HPDE6-E6E7 (cell line): ENCODE measurements at regions not wholly inside any gene's neighbourhood (a gene's known extent, or its start where the extent isn't known, plus 50 kb on each side); places are given as distances from the start of the nearest gene placed in this dataset.

ENCODE experiments used
- DNase-seq: peaks from one replicate; pipeline ENCODE4 v3.0.0; 2011; ENCODE audit warnings: missing footprints; ENCODE audit errors: extremely low spot score

DNA sequence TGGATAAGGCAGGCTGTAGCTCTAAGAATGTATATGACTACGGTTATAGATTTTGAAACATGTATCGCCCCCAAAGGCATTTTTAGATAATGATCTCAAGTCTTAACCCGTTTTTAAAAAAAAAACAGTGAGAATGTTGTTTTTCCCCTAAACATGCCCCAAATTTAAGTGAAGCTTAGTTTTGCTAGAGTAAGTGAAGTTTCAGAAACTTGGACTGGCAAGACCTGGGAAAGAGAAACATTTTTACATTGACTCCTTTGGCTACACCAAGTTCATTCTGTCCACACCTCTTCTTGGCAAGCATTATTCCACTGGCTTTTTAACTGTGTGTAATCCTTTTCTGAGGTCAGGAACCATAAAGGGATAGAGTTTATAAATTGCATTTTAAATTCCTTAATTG is 216.7 kb upstream of the CELF2 start:
- no peak for DNase-seq

DNA sequence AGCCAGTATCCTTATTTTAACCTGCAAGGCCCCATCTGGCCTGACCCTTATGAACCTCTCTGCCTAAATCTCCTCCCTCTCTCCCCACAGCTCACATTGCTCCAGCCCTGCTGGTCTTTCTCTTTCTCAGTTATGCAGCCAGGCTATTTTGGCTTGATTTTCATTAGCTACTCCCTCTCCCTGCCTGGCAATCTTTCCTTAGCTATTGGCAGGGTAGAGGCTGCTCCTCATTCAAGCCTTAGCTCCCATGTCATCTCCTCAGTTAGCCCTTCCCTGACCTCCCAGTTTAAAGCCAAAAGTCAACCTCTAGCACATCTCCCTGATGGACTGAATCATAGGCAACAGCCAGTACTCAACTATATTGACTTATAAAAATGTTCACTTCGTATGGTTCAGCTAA is 214.4 kb upstream of the CELF2 start:
- no peak for DNase-seq

DNA sequence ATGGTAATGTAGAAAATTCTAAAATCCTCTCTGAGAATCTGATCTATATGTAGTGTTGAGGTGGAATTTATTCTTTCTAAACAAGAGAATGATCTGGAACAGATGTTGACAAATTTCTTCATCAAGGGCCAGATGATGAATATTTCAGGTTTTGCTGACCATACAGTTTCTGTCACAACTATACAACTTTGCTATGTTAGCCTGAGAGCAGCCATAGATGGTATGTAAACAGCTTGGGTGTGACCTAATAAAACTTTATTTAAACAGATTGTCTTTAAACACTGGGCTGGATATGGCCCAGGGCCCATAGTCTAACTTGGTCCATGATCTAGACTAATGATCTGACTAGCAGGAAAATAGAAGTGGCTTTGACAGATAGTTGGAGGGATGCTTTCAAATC is 213.6 kb upstream of the CELF2 start:
- no peak for DNase-seq

DNA sequence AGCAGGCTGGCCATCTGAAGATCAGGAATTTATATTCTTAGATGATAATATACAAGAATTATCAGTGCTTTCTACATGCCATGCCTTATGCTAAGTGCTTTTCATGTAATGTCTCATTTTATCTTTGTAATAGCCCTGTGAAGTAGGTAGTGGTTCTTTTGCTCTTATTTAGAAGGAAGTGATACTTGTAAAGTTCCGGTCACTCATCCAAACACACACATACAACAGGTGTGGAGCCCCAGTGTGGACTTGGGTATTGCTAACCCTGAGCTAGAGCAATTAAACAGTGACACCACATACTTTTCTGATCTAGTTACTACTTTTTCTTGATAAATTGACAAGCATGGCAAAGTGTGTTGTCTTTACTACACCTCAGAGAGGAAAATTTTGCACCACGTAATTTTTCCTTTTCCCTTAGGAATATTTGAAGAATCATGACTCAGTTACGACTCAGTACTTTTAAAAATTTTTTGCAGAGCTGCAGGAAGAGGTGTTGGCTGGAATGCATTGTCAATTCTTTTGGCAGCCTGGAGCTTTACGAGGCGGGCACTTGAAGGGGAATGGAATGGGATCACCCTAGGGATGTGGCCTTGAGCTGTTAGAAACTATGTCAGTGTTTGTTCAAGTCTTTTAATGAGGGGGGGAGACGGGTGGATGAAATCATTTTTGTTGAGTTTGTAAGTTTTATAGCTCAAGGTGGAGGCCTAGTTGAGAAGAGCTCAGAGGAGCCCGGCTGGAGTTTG is 212.5 kb upstream of the CELF2 start:
- no peak for DNase-seq

DNA sequence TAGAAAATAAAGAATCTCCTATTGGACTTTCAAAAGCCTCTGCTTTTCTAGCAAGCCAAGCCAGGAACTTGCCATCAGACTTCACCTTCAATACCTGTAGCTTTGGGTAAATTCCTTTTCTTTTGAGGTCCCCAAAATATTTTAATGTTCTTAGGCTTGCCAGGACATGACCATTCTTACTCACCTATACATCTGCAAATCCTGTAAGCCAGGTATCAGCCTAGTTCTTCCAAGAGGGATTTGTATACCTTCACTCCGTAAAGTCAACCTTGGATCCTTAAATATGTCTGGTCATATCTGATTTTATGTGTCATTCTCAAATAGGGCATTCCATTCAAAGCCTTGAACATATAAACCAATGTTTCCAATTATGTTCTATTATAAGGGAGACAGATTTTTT is 210.6 kb upstream of the CELF2 start:
- DNase-seq = no peak

DNA sequence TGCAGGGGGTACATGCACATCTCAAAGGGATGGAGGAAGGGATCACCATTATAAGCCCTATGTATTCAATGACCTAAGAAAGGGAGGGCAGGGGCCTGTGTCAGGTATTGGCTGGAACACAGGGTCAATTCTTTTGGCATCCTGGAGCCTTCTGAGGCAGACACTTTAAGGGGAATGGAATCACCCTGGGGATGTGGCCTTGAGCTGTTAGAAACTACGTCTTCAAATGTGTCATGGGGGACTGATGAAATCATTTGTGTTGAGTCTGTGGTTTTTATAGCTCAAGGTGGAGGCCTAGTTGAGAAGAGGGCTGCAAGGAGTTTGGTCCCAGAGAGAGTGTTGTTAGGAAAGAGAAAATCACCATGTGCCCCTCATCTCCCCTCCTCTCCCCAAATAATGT is 206.1 kb upstream of the CELF2 start:
- DNase-seq = no peak

DNA sequence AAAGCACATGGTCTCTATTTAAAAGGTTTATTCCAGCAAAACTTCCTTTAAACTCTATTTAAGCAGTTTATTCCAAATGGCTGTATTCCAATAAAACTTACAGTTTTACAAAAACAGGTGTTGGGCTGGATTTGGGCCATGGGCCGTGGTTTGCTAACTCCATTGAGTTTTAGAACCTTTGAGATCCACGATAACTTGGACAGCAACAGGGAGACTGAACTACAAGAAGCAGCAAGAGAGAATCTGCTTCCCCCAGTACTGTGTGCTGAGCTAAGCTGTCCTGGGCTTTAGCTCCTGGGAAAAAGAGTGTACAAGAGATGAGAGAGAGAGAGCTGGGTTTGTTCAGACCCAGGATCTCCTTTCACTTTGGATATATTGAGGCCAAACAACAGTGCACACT is 204.0 kb upstream of the CELF2 start:
- DNase-seq = no peak

DNA sequence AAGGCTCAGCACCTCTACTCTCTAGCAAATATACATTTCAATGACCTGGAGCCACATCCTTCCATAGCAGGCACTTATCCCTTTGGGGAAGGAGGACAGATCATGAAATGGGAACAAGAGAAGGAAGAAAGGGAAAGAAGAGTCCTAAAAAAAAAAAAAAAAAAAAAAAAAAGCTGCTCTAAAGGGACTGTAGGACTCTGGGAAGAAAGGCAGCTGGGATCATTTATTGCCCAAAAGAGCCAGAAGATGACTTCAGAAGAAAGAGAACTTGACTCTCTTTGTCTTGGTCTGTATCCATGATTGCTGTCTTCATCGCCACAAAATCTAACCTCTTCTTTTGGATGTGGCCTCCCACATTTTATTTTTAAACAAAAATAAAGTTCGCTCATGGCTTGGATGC is 203.6 kb upstream of the CELF2 start:
- no peak for DNase-seq

DNA sequence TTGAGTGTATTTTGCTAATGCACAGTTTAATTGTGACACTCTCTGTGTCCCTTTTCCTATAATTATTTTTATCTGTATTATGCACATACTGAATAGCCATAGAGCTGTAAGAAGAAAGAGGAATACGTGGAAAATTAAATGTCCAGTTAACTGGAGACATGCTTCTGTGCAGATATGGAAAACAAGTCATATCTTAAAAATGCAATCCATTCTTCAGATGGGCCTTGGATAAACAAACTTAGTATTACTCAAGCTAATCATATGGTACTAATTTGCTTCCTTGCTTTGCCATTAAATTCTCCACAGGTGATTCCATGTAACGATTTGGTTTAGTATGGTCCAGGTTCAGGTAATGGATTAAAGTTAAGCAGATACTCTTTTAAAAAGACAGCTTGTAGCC is 201.2 kb upstream of the CELF2 start:
- no peak for DNase-seq

DNA sequence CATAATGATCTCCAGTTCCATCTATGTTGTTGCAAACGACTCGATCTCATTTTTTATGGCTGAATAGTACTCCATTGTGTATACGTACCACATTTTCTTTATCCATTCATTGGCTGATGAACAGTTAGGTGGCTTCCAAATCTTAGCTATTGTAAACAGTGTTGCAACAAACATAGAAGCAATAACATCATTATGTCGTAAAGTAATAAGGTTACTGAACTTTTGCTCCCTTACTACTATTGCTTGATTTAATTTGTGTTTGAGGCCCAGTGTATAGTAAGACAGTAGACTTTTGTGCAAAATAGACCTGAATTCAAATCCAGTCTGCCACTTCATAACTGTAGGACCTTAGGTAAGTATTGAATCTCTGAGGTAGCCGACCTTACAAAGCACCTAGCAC is 200.1 kb upstream of the CELF2 start:
- DNase-seq = no peak

DNA sequence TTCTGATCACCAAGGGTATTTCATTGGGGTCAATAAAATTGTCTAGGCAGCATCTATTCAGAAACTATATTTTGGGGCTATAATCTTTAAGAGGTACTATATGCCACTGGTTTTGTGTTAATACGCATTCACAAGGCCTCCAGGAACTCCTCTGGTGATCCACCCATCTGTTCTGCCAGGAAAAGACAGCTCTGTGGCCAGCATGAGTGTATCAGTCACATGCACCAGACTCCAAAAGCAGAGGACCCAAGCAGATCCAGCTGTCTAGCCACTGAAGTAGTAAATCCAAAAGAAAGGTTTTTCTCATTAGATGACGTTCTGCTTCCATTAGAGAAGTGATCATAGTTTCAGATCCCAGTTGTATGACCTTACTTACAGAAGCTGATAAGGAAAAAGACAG is 199.6 kb upstream of the CELF2 start:
- no peak for DNase-seq

DNA sequence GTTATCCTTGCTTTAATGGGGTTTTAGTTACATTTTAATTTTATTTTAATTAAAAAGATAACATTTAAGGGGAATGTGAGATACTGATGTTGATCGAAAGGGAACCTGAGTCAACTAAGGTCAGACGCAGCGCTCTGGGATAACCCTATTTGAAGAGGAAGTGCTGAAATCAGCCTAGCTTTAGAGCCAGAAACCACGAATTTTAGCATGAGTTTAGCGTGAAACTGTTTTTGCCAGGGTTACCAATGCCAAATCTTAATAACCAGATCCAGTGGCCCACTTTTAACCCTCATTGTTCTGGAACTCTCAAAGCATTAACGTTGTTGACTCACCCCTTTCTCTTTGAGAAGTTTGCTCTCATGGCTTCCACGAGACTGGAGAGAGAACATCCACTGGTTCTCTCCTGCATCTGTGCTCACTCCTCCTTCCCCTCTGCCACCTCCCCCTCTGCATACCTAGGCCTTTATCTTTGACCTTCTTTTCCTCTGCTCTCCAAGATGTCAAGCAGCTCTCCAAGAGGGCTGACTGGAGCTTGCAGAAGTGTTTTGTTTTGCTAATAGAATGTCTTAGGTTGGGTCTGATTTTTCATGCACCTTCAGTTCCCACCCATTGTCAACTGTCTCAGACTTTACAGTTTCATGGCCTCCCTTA is 198.3 kb upstream of the CELF2 start:
- no peak for DNase-seq

DNA sequence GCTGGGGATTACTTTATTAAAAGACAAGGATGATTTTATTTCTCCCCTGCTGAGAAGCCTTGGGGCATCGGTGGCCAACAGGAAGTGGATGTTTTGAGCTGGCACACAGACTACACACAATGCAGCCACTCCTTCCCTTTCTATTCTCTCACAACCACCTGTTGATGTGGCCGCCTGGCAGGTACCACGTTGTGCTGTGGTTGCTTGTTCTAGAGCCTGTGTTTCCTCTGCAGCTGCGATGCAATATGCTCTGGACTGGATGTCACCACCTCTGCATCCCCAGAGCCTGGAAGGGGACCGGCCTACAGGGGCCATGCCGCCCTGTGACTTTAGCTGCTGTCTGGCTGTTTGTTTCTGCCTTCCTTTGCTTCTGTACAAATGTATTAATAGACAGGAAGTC is 195.7 kb upstream of the CELF2 start:
- no peak for DNase-seq

DNA sequence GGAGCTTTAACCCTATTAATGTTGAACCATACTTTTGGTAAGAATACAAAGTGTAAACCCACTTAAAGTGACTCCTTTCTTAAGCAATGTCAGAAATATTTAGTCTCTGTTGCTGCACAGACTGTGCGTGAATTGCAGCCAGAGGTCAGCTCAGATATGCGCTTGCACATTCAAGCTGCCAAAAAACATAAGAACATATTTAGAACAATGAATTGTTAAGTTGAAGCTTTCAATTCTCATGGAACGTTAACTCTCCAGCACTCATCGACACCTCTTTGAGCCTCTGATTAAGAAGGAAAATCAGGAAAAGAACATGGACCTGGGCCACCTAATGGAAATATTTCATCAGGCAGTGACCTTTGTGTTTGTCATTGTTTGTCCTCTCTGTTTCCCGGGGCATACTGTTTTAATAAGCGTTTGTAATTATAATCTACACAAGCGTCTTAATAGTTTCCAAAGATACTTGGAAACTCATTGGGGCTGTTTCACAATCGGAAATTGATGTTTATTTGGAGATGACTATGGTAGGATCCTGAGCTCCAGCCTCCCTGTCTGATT is 193.0 kb upstream of the CELF2 start:
- DNase-seq = no peak

DNA sequence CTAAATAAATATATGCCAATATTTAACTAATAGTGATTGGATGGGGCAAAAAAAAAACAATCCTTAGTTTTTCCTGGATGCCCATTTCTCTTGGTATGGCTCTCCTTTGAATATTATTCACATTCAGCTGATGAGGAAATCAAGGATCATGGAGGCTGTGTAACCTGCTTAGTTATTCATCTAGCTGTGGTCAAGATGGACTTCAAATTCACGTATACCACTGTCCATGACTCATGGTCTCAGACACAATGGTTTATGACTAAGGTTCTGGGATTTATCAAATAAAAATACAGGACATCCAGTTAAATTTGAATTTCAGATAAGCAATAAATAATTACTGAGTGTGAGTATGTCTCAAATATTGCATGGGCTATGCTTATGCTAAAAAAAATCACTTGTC is 191.5 kb upstream of the CELF2 start:
- no peak for DNase-seq

DNA sequence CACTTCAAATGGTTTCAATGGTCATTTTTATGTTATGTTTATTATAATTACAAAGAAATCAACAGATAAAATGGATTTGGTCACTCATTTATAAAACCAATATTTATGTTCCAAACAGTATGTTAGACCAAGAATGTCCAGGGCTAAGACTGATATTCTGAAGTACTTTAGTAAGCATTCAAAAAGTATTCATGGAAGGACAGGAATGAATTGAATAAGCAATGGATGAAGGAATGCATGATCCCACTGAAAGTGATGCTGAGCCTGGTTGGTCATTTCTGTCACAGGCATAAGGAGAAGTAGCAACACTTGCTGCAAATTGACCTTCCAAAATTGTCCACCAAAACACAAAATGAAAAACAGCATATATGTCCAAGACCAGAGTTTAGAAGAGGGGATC is 189.0 kb upstream of the CELF2 start:
- DNase-seq = no peak

DNA sequence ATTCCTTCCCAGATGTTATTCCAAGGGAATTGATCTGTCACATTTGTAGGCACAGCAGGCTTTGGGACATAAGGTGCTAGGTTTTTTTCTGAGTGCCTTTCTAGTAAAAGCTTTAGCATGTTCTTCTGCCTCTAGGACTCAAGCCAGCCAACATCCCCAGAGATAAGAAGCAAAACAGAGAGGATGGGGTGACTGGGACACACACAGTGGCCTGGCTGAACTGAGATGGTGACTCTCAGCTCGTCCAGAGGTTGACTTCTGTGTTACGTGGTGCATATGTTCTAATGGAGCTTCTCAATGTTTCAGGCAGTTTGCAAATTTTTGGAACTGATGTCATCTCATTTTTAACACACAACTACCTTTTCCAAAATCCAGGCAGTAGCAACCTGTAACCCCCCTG is 188.1 kb upstream of the CELF2 start:
- DNase-seq = no peak

DNA sequence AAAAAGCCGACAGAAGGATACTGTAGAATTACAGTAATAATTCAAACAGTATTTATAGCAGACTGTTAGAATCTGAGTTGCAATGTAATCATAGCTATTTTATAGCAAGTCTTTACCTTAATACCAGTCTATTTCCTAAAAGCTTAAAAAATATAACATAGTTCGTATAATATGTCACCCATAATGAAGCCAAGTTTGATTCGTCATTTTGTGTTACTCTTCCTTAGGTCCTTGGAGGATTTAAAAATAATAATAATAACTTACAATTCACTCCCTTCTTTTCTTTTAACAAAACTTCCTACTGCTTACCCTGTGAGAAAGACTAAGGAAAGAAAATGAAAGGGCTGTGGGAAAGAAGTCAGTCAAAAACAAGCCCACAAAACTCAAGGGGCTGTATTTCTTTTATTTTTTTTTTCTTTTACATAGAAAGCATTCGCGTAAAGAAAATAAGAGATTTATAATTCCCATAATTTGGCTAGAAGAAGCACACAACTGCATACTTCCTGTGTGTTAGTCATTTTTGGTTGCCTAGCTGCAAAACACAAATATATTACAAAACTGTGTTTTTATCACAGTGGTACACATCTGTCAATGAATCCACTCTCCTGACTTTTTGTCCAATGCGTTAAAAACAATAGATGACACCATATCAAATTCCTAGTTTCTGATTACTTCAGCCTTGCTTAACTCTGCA is 187.2 kb upstream of the CELF2 start:
- DNase-seq = no peak

DNA sequence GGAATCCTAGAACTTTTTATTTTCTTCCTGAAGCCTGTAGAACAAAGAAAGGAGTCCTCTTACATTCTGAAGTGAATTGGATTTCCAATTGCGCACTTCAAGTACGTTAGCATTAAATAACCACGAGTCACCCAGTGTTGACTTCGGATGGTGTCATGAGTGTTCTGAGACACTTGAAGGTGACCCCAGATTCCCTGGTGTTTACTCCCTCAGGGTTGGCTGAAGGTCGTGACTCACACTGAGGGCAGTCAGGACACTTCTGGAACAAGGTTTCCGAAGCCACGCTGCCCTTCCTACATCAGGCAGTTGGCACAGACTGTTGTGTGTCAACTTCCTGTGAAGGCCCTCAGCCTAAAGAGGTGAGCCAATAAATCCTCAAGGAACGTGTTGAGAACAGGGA is 186.6 kb upstream of the CELF2 start:
- DNase-seq = no peak

DNA sequence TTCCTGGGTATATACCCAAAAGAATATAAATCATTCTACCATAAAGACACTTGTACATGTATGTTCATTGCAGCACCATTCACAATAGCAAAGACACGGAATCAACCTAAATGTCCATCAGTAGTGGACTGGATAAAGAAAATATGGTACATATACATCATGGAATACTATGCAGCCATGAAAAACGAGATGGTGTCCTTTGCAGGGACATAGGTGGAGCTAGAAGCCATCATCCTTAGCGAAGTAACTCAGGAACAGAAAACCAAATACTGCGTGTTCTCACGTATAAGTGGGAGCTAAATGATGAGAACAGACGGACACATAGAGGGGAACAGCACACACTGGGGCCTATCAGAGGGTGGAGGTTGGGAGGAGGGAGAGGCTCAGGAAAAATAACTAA is 183.7 kb upstream of the CELF2 start:
- DNase-seq = no peak

DNA sequence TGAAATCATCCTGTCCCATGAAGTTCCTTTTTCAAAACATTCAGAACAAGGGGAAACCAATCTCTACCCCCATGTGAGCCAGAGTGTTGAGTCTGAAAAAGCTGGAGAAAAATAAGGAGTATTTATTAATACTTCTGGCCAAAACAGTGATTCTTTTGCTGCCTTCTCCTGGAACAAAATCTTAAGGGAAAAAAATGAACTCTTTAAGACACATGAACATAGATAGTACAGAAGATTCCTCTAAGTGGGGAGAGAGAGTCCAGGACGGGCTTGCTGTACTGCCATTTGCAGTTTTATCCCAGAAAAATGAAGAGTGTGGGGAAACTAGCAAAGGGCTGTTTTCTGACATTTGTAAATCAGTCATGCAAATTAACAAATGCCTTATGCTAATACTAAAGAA is 173.4 kb upstream of the CELF2 start:
- no peak for DNase-seq

DNA sequence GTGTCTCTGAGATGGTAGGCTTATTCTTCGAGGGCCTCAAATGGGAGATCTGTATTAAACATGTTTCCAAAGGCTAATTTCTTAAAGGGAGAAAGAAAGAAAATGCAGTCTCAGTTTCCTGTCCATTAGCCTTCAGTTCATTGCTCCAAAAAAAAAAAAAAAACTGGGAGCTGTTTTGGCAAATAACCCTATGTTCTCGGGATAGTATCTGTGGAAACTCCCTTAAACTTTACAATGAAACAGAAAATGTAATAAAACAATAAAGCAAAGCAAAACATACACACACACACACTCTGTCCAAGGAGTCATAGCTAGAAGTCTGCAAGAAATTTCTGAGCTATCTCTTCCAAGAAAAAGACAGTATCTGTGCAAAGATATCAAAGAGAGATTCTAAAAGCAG is 172.5 kb upstream of the CELF2 start:
- no peak for DNase-seq
